ENCODE measurements at regions not wholly inside any gene's neighbourhood (a gene's known extent, or its start where the extent isn't known, plus 50 kb on each side); places are given as distances from the start of the nearest gene placed in this dataset.

- Histone ChIP-seq H3K27me3 (ENCODE audit: insufficient read depth, low read length) (no peaks in the 10 kb centered on the region), H3K4ac (ENCODE audit: low read depth, low read length) (no peak overlapping the region), H4K8ac (ENCODE audit: low read depth, low read length) (no peak overlapping the region), H3K79me2 (ENCODE audit: control insufficient read depth, insufficient read depth, low read length, poor library complexity) (no peaks in the 10 kb centered on the region), H3K27ac (ENCODE audit: low read depth, low read length) (no peak overlapping the region), H4K12ac (ENCODE audit: low read depth, low read length) (no peak overlapping the region), H3K23ac (ENCODE audit: low read length) (no peak overlapping the region), H3K18ac (ENCODE audit: low read length) (no peak overlapping the region), H2BK12ac (ENCODE audit: low read length) (no peak overlapping the region), H3K36me3 (ENCODE audit: control insufficient read depth in 1 of 2, insufficient read depth in 2 of 2, low read length in 2 of 2) (no peaks in the 10 kb centered on the region), H3K79me1 (ENCODE audit: low read length) (no peaks in the 10 kb centered on the region), H2BK120ac (ENCODE audit: insufficient read depth, low read length, poor library complexity) (no peak overlapping the region), H3K9me3 (ENCODE audit: insufficient read depth, low read depth, low read length) (peaks cover 3% of the 10 kb centered on the region), H2AFZ (ENCODE audit: insufficient read depth, low read length, poor library complexity) (no peak overlapping the region), H2AK5ac (ENCODE audit: low read length) (no peak overlapping the region), H4K91ac (ENCODE audit: low read depth, low read length) (no peak overlapping the region), H3K9ac (ENCODE audit: low read length) (no peak overlapping the region), H2BK5ac (ENCODE audit: low read depth, low read length, poor library complexity) (no peak overlapping the region), H3K4me1 (ENCODE audit: control insufficient read depth in 1 of 2, insufficient read depth in 2 of 2, low read length in 2 of 2) (no peaks in the 10 kb centered on the region), H3K14ac (ENCODE audit: low read length) (no peak overlapping the region), H3K4me2 (ENCODE audit: low read length) (no peak overlapping the region), H3K4me3 (ENCODE audit: low read depth, low read length) (no peak overlapping the region)
- WGBS (ENCODE audit: extremely low coverage, insufficient coverage, insufficient read length): no CpG with 5 or more reads among the region's 1 CpG
- DNase-seq: no peak
Measured at GRCh38 chr15:92705764-92706163, 50.2 kb upstream of the FAM174B start.

- Histone ChIP-seq H4K8ac (ENCODE audit: low read depth, low read length) (no peak overlapping the region), H3K4me3 (ENCODE audit: low read depth, low read length) (no peak overlapping the region), H3K14ac (ENCODE audit: low read length) (no peak overlapping the region), H4K91ac (ENCODE audit: low read depth, low read length) (no peak overlapping the region), H3K9ac (ENCODE audit: low read length) (no peak overlapping the region), H3K9me3 (ENCODE audit: insufficient read depth, low read depth, low read length) (peaks cover 3% of the 10 kb centered on the region), H3K18ac (ENCODE audit: low read length) (no peak overlapping the region), H3K79me2 (ENCODE audit: control insufficient read depth, insufficient read depth, low read length, poor library complexity) (no peaks in the 10 kb centered on the region), H2BK5ac (ENCODE audit: low read depth, low read length, poor library complexity) (no peak overlapping the region), H4K12ac (ENCODE audit: low read depth, low read length) (no peak overlapping the region), H3K79me1 (ENCODE audit: low read length) (no peaks in the 10 kb centered on the region), H3K23ac (ENCODE audit: low read length) (no peak overlapping the region), H3K36me3 (ENCODE audit: control insufficient read depth in 1 of 2, insufficient read depth in 2 of 2, low read length in 2 of 2) (no peaks in the 10 kb centered on the region), H2AK5ac (ENCODE audit: low read length) (no peak overlapping the region), H2AFZ (ENCODE audit: insufficient read depth, low read length, poor library complexity) (no peak overlapping the region), H2BK12ac (ENCODE audit: low read length) (no peak overlapping the region), H3K27me3 (ENCODE audit: insufficient read depth, low read length) (no peaks in the 10 kb centered on the region), H3K4me2 (ENCODE audit: low read length) (no peak overlapping the region), H3K4me1 (ENCODE audit: control insufficient read depth in 1 of 2, insufficient read depth in 2 of 2, low read length in 2 of 2) (no peaks in the 10 kb centered on the region), H2BK120ac (ENCODE audit: insufficient read depth, low read length, poor library complexity) (no peak overlapping the region), H3K4ac (ENCODE audit: low read depth, low read length) (no peak overlapping the region), H3K27ac (ENCODE audit: low read depth, low read length) (no peak overlapping the region)
- no CpG with 5 or more reads among the region's 7 CpGs for WGBS (ENCODE audit: extremely low coverage, insufficient coverage, insufficient read length)
- DNase-seq: no peak
Measured at GRCh38 chr15:92706201-92706600, 50.6 kb upstream of the FAM174B start.

DNA sequence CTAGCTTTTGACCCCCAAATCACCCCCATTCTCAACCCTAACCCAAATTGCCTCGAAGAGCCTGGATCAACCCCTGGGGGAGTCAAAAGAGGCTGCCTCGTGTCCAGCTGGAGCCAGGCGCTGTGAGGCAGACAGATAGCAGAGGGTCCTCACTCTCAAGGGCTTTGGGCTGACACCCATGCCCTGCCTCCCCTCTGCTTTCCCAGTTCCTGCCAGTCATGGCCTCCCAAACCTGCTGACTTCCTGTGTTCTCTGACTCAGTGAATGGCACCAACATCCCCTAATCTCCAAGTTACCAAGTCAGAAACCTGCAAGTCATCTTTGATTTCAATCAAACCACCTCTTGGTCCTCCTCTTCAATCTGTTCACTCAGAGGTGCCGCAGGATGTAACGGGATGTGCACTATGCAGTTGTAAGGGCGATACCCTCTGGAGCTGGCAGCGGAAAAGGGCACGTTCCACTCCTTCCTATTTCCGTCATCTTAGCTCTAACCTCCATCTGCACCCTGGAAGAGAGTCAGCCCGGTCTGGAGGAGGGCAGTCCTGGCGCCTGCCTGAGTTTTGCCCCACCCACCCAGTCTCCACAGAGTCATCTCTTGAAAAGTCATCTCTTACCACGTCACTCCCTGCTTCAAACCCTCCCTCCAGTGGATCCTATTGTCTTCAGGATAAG lies 52.4 kb upstream of the FAM174B start:
- Histone ChIP-seq H3K14ac (ENCODE audit: low read length) (no peak overlapping the region), H2AFZ (ENCODE audit: insufficient read depth, low read length, poor library complexity) (no peak overlapping the region), H4K12ac (ENCODE audit: low read depth, low read length) (no peak overlapping the region), H3K4me3 (ENCODE audit: low read depth, low read length) (no peak overlapping the region), H3K18ac (ENCODE audit: low read length) (no peak overlapping the region), H3K4me1 (ENCODE audit: control insufficient read depth in 1 of 2, insufficient read depth in 2 of 2, low read length in 2 of 2) (no peaks in the 10 kb centered on the region), H3K23ac (ENCODE audit: low read length) (no peak overlapping the region), H3K36me3 (ENCODE audit: control insufficient read depth in 1 of 2, insufficient read depth in 2 of 2, low read length in 2 of 2) (no peaks in the 10 kb centered on the region), H2BK120ac (ENCODE audit: insufficient read depth, low read length, poor library complexity) (no peak overlapping the region), H3K27ac (ENCODE audit: low read depth, low read length) (no peak overlapping the region), H3K4ac (ENCODE audit: low read depth, low read length) (no peak overlapping the region), H3K4me2 (ENCODE audit: low read length) (no peak overlapping the region), H3K9me3 (ENCODE audit: insufficient read depth, low read depth, low read length) (peaks cover 3% of the 10 kb centered on the region), H3K79me1 (ENCODE audit: low read length) (no peaks in the 10 kb centered on the region), H2BK5ac (ENCODE audit: low read depth, low read length, poor library complexity) (no peak overlapping the region), H3K79me2 (ENCODE audit: control insufficient read depth, insufficient read depth, low read length, poor library complexity) (no peaks in the 10 kb centered on the region), H2AK5ac (ENCODE audit: low read length) (no peak overlapping the region), H4K91ac (ENCODE audit: low read depth, low read length) (no peak overlapping the region), H4K8ac (ENCODE audit: low read depth, low read length) (no peak overlapping the region), H3K9ac (ENCODE audit: low read length) (no peak overlapping the region), H2BK12ac (ENCODE audit: low read length) (no peak overlapping the region), H3K27me3 (ENCODE audit: insufficient read depth, low read length) (no peaks in the 10 kb centered on the region)
- WGBS (ENCODE audit: extremely low coverage, insufficient coverage, insufficient read length): no CpG with 5 or more reads among the region's 12 CpGs
- DNase-seq: no peak

GRCh38 chr15:92708635-92709034 lies 53.1 kb upstream of the FAM174B start:
- no peak overlapping the region for H4K8ac ChIP-seq (ENCODE audit: low read depth, low read length)
- H2BK120ac ChIP-seq (ENCODE audit: insufficient read depth, low read length, poor library complexity): no peak overlapping the region
- no peak overlapping the region for H3K4me3 ChIP-seq (ENCODE audit: low read depth, low read length)
- WGBS (ENCODE audit: extremely low coverage, insufficient coverage, insufficient read length): no CpG with 5 or more reads among the region's 4 CpGs
- H2BK5ac ChIP-seq (ENCODE audit: low read depth, low read length, poor library complexity): no peak overlapping the region
- H3K79me1 ChIP-seq (ENCODE audit: low read length): no peaks in the 10 kb centered on the region
- H4K91ac ChIP-seq (ENCODE audit: low read depth, low read length): no peak overlapping the region
- no peak overlapping the region for H3K14ac ChIP-seq (ENCODE audit: low read length)
- no peak overlapping the region for H3K27ac ChIP-seq (ENCODE audit: low read depth, low read length)
- H2AFZ ChIP-seq (ENCODE audit: insufficient read depth, low read length, poor library complexity): no peak overlapping the region
- H4K12ac ChIP-seq (ENCODE audit: low read depth, low read length): no peak overlapping the region
- H3K27me3 ChIP-seq (ENCODE audit: insufficient read depth, low read length): no peaks in the 10 kb centered on the region
- H3K23ac ChIP-seq (ENCODE audit: low read length): no peak overlapping the region
- H2BK12ac ChIP-seq (ENCODE audit: low read length): no peak overlapping the region
- no peak overlapping the region for H3K18ac ChIP-seq (ENCODE audit: low read length)
- no peak overlapping the region for H3K4me2 ChIP-seq (ENCODE audit: low read length)
- H3K4me1 ChIP-seq (ENCODE audit: control insufficient read depth in 1 of 2, insufficient read depth in 2 of 2, low read length in 2 of 2): no peaks in the 10 kb centered on the region
- no peak overlapping the region for H2AK5ac ChIP-seq (ENCODE audit: low read length)
- DNase-seq: no peak
- H3K79me2 ChIP-seq (ENCODE audit: control insufficient read depth, insufficient read depth, low read length, poor library complexity): no peaks in the 10 kb centered on the region
- H3K9ac ChIP-seq (ENCODE audit: low read length): no peak overlapping the region
- H3K9me3 ChIP-seq (ENCODE audit: insufficient read depth, low read depth, low read length): peaks cover 3% of the 10 kb centered on the region
- no peaks in the 10 kb centered on the region for H3K36me3 ChIP-seq (ENCODE audit: control insufficient read depth in 1 of 2, insufficient read depth in 2 of 2, low read length in 2 of 2)
- H3K4ac ChIP-seq (ENCODE audit: low read depth, low read length): no peak overlapping the region
